Naive thymus-derived CD8-positive, alpha-beta T cell (primary cell): ENCODE measurements at regions not wholly inside any gene's neighbourhood (a gene's known extent, or its start where the extent isn't known, plus 50 kb on each side); places are given as distances from the start of the nearest gene placed in this dataset.
"Not testable (repeated sequence)": the region's sequence is repeated elsewhere in the genome, so short reads cannot be mapped to it uniquely, and the experiment has no call there.

ENCODE experiments used
- ATAC-seq, 2 donors: fragments of 150-1000 bp; cut with Tn5 transposase in 1 of 2; sonication (Bioruptor Pico), chemical (Tn5 transposase) in 1 of 2; 1 replicate in 1 of 2; 2 replicates in 1 of 2; pipeline ENCODE4 v1.10.0; 2021; ENCODE audit warnings: mild to moderate bottlenecking in 2 of 2, moderate library complexity in 2 of 2
- POLR2A ChIA-PET: fragments of 350-600 bp; sonication (Branson Sonifier 250); formaldehyde crosslinking; loops from one replicate; lab custom pipeline; 2021; ENCODE audit warnings: antibody characterized with exemption; lab: Charles Lee
- DNase-seq, 10 donors: peaks; one replicate each; pipeline versions ENCODE4 v3.0.0 to v3.0.0-alpha.2; 2020 to 2022
- H3K27ac Mint-ChIP-seq, 10 donors: one replicate each; pipeline ENCODE4 v1.8.0; 2020 to 2022; ENCODE audit warnings: mild to moderate bottlenecking in 10 of 10, mixed read lengths in 10 of 10, moderate library complexity in 4 of 10, inconsistent platforms in 1 of 10
- H3K27me3 Mint-ChIP-seq, 5 donors: one replicate each; pipeline ENCODE4 v1.8.0; 2021 to 2022; ENCODE audit warnings: mixed read lengths in 5 of 5
- H3K36me3 Mint-ChIP-seq, 3 donors: one replicate each; pipeline ENCODE4 v1.8.0; 2020 to 2022; ENCODE audit warnings: mixed read lengths in 3 of 3, mild to moderate bottlenecking in 2 of 3, inconsistent platforms in 1 of 3
- H3K4me1 Mint-ChIP-seq, 4 donors: one replicate each; pipeline ENCODE4 v1.8.0; 2021 to 2022; ENCODE audit warnings: mixed read lengths in 4 of 4
- H3K4me3 Mint-ChIP-seq, 10 donors: one replicate each; pipeline ENCODE4 v1.8.0; 2020 to 2022; ENCODE audit warnings: mild to moderate bottlenecking in 10 of 10, mixed read lengths in 10 of 10, moderate library complexity in 6 of 10, inconsistent platforms in 1 of 10
- H3K9me3 Mint-ChIP-seq, 9 donors: one replicate each; pipeline ENCODE4 v1.8.0; 2020 to 2022; ENCODE audit warnings: mixed read lengths in 9 of 9, mild to moderate bottlenecking in 3 of 9, inconsistent platforms in 1 of 9, moderate library complexity in 1 of 9

GRCh38 chr21:32918478-32919120, 107.1 kb upstream of the OLIG2 start:
- Mint-ChIP-seq H3K27me3 (no peaks in the 10 kb centered on the region), H3K4me3 (no peak overlapping the region), H3K4me1 (peaks cover 21 to 44% (median 34%) of the 10 kb centered on the region in 4 donors), H3K27ac (no peak overlapping the region), H3K9me3 (peaks cover 0 to 3% (median 0%) of the 10 kb centered on the region in 9 donors), H3K36me3 (no peaks in the 10 kb centered on the region)
- ATAC-seq (no peak), DNase-seq (no peak)
- POLR2A ChIA-PET, result no interaction called here

GRCh38 chr21:32920474-32920873, 105.3 kb upstream of the OLIG2 start:
- H3K27ac Mint-ChIP-seq, result peak overlapping the region in 2 of 10 donors; percentile 2 to 91

GRCh38 chr21:32921632-32922230, 104.0 kb upstream of the OLIG2 start:
- DNase-seq, result peak in 7 of 10 donors; percentile 21 to 68 (median 33)

More at GRCh38 chr21:32920474-32920873, 105.3 kb upstream of the OLIG2 start:
- Mint-ChIP-seq H3K36me3 (peaks cover 0 to 12% (median 7%) of the 10 kb centered on the region in 3 donors), H3K4me3 (no peak overlapping the region), H3K9me3 (peaks cover 0 to 20% (median 11%) of the 10 kb centered on the region in 9 donors), H3K4me1 (peaks cover 11 to 25% (median 17%) of the 10 kb centered on the region in 4 donors), H3K27me3 (no peaks in the 10 kb centered on the region)
- DNase-seq (no peak), ATAC-seq (no peak)
- POLR2A ChIA-PET, result no interaction called here

GRCh38 chr21:32925098-32925497, 100.6 kb upstream of the OLIG2 start:
- POLR2A ChIA-PET, result no interaction called here
- Mint-ChIP-seq H3K9me3 (peaks cover 6 to 33% (median 18%) of the 10 kb centered on the region in 9 donors), H3K4me3 (no peak overlapping the region), H3K4me1 (peaks cover 8 to 16% (median 10%) of the 10 kb centered on the region in 4 donors), H3K27me3 (no peaks in the 10 kb centered on the region), H3K36me3 (peaks cover 0 to 16% (median 15%) of the 10 kb centered on the region in 3 donors), H3K27ac (no peak overlapping the region)
- no peak for ATAC-seq
- DNase-seq, result no peak

More at GRCh38 chr21:32921632-32922230, 104.0 kb upstream of the OLIG2 start:
- Mint-ChIP-seq H3K27ac (peak overlapping the region in 2 of 10 donors; percentile 37 to 70), H3K27me3 (no peaks in the 10 kb centered on the region), H3K4me3 (no peak overlapping the region), H3K36me3 (peaks cover 0 to 16% (median 13%) of the 10 kb centered on the region in 3 donors), H3K9me3 (peaks cover 2 to 30% (median 15%) of the 10 kb centered on the region in 9 donors), H3K4me1 (peaks cover 4 to 15% (median 9%) of the 10 kb centered on the region in 4 donors)
- no peak for ATAC-seq
- POLR2A ChIA-PET, result no interaction called here

- peaks cover 0 to 17% (median 13%) of the 10 kb centered on the region in 3 donors for H3K36me3 Mint-ChIP-seq
- ATAC-seq, result no peak
- peak overlapping the region in 3 of 10 donors; percentile 16 to 66 (median 38) for H3K27ac Mint-ChIP-seq
- H3K4me1 Mint-ChIP-seq, result peaks cover 2 to 40% (median 29%) of the 10 kb centered on the region in 4 donors
- DNase-seq, result no peak
- no peaks in the 10 kb centered on the region for H3K27me3 Mint-ChIP-seq
- peak overlapping the region in 2 of 10 donors; percentile 20 to 57 for H3K4me3 Mint-ChIP-seq
- H3K9me3 Mint-ChIP-seq, result peaks cover 5 to 25% (median 13%) of the 10 kb centered on the region in 9 donors
- POLR2A ChIA-PET, result no interaction called here
These were observed 96.1 kb upstream of the OLIG2 start for GRCh38 chr21:32929633-32930038.

- Mint-ChIP-seq H3K27ac (peak overlapping the region in 2 of 10 donors; percentile 35 to 44), H3K27me3 (no peaks in the 10 kb centered on the region), H3K36me3 (peaks cover 0 to 8% (median 8%) of the 10 kb centered on the region in 3 donors), H3K4me1 (peaks cover 2 to 40% (median 29%) of the 10 kb centered on the region in 4 donors), H3K9me3 (peaks cover 0 to 14% (median 7%) of the 10 kb centered on the region in 9 donors), H3K4me3 (no peak overlapping the region)
- POLR2A ChIA-PET, result no interaction called here
- no peak for ATAC-seq
- no peak for DNase-seq
These were observed 95.1 kb upstream of the OLIG2 start for GRCh38 chr21:32930673-32931072.

- H3K4me3 Mint-ChIP-seq, DNase-seq, POLR2A ChIA-PET, H3K9me3 Mint-ChIP-seq, H3K36me3 Mint-ChIP-seq, H3K27me3 Mint-ChIP-seq, ATAC-seq, H3K27ac Mint-ChIP-seq: not testable (repeated sequence)
- H3K4me1 Mint-ChIP-seq, result peaks cover 2 to 40% (median 30%) of the 10 kb centered on the region in 4 donors
These were observed 91.7 kb upstream of the OLIG2 start for GRCh38 chr21:32934068-32934467.

- no peak overlapping the region for H3K4me3 Mint-ChIP-seq
- peaks cover 0 to 4% (median 0%) of the 10 kb centered on the region in 3 donors for H3K36me3 Mint-ChIP-seq
- POLR2A ChIA-PET, result no interaction called here
- ATAC-seq, result no peak
- no peaks in the 10 kb centered on the region for H3K27me3 Mint-ChIP-seq
- peaks cover 0 to 2% (median 0%) of the 10 kb centered on the region in 9 donors for H3K9me3 Mint-ChIP-seq
- DNase-seq, result no peak
- peak overlapping the region in 1 of 10 donors; percentile 48 for H3K27ac Mint-ChIP-seq
- H3K4me1 Mint-ChIP-seq, result peaks cover 2 to 35% (median 27%) of the 10 kb centered on the region in 4 donors
These were observed 90.9 kb upstream of the OLIG2 start for GRCh38 chr21:32934829-32935228.

- H3K27ac Mint-ChIP-seq, result peak overlapping the region in 1 of 10 donors; percentile 29
- no peaks in the 10 kb centered on the region for H3K9me3 Mint-ChIP-seq
- H3K27me3 Mint-ChIP-seq, result peaks cover 0 to 4% (median 0%) of the 10 kb centered on the region in 5 donors
- peak in 8 of 10 donors; percentile 10 to 56 (median 33) for DNase-seq
- POLR2A ChIA-PET, result interaction anchor here (1.0 kb wide), 1 partner anchor 256 kb away, joined by 4 read pairs; no protein-coding TSS in a partner anchor
- peak overlapping the region in 3 of 10 donors; percentile 13 to 36 (median 21) for H3K4me3 Mint-ChIP-seq
- ATAC-seq, result peak; percentile 53 to 63
- no peaks in the 10 kb centered on the region for H3K36me3 Mint-ChIP-seq
- H3K4me1 Mint-ChIP-seq, result peaks cover 0 to 10% (median 7%) of the 10 kb centered on the region in 4 donors
These were observed 85.4 kb upstream of the OLIG2 start for GRCh38 chr21:32940079-32941014.

GRCh38 chr21:32941263-32941662, 84.5 kb upstream of the OLIG2 start:
- POLR2A ChIA-PET, result no interaction called here
- Mint-ChIP-seq H3K36me3 (no peaks in the 10 kb centered on the region), H3K9me3 (peaks cover 0 to 2% (median 0%) of the 10 kb centered on the region in 9 donors)

GRCh38 chr21:32946654-32947053, 79.1 kb upstream of the OLIG2 start:
- peaks cover 0 to 2% (median 0%) of the 10 kb centered on the region in 9 donors for H3K9me3 Mint-ChIP-seq
- DNase-seq (no peak), ATAC-seq (no peak)
- POLR2A ChIA-PET, result interaction anchor here (1.1 kb wide), 1 partner anchor 60 kb away, joined by 4 read pairs; no protein-coding TSS in a partner anchor
- H3K4me1 Mint-ChIP-seq, result no peaks in the 10 kb centered on the region
- H3K4me3 Mint-ChIP-seq, result no peak overlapping the region
- H3K27ac Mint-ChIP-seq, result no peak overlapping the region
- peaks cover 0 to 2% (median 0%) of the 10 kb centered on the region in 3 donors for H3K36me3 Mint-ChIP-seq
- H3K27me3 Mint-ChIP-seq, result peaks cover 0 to 4% (median 1%) of the 10 kb centered on the region in 5 donors

More at GRCh38 chr21:32941263-32941662, 84.5 kb upstream of the OLIG2 start:
- DNase-seq (no peak), ATAC-seq (no peak)
- no peak overlapping the region for H3K4me3 Mint-ChIP-seq
- H3K4me1 Mint-ChIP-seq, result peaks cover 0 to 10% (median 7%) of the 10 kb centered on the region in 4 donors
- H3K27ac Mint-ChIP-seq, result no peak overlapping the region
- peaks cover 0 to 4% (median 0%) of the 10 kb centered on the region in 5 donors for H3K27me3 Mint-ChIP-seq

- no peak overlapping the region for H3K4me3 Mint-ChIP-seq
- H3K27me3 Mint-ChIP-seq, result peaks cover 3 to 9% (median 4%) of the 10 kb centered on the region in 5 donors
- peaks cover 0 to 6% (median 0%) of the 10 kb centered on the region in 3 donors for H3K36me3 Mint-ChIP-seq
- H3K4me1 Mint-ChIP-seq, result no peaks in the 10 kb centered on the region
- H3K27ac Mint-ChIP-seq, result no peak overlapping the region
- H3K9me3 Mint-ChIP-seq, result peaks cover 0 to 2% (median 0%) of the 10 kb centered on the region in 9 donors
- no peak for DNase-seq
- no peak for ATAC-seq
- POLR2A ChIA-PET, result no interaction called here
These were observed 78.0 kb upstream of the OLIG2 start for GRCh38 chr21:32947736-32948135.
